ENCODE measurements at regions not wholly inside any gene's neighbourhood (a gene's known extent, or its start where the extent isn't known, plus 50 kb on each side); places are given as distances from the start of the nearest gene placed in this dataset.
"Not testable (repeated sequence)": the region's sequence is repeated elsewhere in the genome, so short reads cannot be mapped to it uniquely, and the experiment has no call there.

DNA sequence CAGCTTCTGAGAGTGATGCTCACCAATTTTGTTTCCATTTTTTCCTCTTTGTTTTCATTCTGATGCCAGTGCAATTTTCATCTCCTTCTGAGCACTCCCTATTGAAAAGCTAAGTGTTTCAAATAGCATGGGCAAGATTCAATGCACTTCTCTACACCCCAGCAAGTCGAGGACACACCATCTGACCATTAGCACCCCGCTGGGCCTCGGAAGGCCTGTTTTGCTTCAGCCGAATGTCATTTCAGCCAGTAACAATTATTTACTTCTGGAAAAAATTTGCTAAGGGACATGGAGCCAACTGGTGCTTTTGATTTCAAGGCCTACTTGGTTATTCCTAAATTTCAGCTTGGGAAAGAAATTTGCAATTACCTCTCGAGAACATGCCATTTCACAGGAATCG lies 392.4 kb downstream of the RNF144A start:
- no peak for DNase-seq

DNA sequence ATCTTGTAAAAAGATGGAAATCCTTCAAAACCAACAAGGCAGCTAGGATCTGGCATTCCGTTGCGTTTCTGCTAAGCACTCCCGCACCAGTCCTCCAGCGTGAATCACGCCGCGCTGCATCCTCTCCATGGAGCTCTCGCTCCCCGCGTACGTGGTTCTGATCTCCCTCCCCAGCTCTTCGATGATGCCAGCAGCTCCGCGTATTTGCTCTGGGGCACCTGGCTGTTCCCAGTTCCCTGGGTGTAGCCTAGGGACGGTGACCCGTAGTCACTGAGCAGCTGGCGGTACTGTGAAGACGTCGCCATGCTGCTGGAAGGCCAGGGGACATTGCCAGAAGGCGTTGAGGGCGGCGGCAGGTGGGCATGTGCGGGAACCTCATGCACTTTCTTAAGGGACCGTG lies 407.5 kb downstream of the RNF144A start:
- no peak for DNase-seq

DNA sequence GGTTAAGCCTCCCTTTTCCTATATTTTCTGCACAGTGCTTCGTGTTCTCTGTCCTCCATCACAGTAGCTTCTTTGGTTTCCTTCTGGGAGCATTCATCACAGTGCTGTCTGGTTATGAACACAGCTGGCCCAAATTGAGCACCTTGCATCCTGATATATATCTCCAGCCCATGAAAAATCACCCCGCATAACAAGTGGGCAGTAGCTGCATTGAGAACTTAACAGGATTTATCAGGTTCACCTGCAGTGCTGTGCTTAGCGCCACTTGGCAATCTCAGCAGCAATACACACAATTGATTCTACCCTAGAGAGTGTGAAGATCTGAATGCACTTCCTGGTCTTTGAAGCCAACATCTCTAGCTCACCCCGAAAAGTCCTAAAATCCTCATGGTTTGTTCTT lies 408.0 kb downstream of the RNF144A start:
- no peak for DNase-seq

DNA sequence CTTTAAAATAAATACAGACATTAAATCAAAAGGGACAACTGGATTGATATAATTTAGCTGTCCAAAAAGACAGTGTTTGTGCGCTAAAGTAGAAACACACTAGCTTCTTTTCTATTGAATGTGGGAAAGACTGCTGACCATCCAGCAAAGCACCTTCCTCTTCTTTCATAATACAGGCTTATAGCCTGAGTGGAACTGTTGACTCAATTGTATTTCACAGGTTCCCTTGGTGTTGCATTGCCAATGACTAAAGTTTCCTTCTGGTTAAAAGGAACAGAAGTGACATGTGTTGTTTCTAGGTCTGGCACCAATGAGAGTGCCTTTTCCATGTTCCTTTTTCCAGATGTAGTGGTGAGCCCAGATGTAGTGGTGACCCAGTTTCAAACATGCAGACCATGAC lies 412.3 kb downstream of the RNF144A start:
- no peak for DNase-seq

DNA sequence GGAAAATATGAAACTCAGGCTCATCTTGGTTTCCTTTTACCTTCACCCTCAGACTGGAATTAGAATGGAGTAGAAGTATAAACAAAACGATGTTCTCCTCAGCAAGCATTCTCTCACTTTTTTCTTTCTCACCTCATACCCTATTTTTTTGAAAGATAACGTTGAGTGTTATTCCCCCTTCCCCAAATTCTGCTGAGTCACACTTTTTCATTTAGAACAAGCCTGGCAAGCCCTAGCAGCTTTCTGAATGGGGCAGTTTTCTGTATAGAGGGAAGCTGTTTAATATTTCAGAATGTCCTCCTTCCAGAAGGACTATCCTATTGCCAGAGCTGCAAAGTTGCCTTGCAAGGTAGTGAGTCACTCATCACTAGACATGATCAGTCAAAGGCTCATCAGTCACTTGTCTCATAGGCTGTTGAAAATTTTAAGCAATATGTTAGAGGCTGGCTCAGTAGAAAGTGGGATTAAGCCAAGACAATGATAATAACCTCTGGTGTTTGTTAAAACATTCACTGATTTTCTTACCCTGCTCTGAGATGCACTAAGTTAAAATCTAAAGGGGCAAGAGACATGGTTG lies 416.1 kb downstream of the RNF144A start:
- DNase-seq, result no peak

DNA sequence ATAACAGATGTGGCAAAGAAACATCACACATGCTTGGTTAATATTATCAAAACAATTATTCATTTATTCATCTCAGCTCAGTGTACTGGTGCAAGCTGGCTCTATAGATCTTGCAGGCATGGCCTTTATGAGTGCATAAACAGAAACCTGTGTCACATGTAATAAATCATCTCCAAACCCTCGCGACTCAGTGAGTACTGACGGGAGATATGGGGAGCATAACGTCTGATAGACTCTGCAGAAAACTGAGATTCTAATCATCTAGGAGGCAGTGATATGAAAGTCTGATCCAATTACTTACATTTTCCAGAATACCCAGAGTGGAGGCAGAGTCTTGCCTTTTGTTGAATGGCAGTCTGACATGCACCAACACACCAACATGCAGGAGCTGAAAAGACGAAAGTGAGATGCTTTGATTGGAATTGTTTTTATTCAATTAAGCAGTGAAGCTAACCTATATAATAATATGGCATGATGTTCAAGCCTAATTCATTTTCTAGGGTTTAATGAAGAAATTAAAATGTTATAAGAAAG lies 416.8 kb downstream of the RNF144A start:
- no peak for DNase-seq

DNA sequence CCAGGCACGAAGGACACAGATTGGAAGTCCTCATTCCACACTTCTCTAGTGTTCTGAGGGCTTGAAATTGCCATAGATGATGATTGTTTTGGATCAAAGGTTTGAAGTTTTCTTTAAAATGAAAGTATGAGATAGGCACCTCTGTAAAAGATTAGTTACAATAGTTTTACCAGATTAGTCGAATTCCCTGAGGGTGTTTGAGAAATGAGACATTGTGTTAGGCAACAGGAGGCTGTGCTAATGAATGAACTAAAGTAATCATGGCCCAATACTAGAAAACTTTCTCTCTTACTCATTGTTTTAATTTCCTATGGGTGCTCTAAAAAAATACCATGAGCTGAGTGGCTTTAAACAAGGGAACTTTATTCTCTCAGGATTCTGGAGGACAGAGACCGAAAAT lies 421.7 kb downstream of the RNF144A start:
- no peak for DNase-seq

DNA sequence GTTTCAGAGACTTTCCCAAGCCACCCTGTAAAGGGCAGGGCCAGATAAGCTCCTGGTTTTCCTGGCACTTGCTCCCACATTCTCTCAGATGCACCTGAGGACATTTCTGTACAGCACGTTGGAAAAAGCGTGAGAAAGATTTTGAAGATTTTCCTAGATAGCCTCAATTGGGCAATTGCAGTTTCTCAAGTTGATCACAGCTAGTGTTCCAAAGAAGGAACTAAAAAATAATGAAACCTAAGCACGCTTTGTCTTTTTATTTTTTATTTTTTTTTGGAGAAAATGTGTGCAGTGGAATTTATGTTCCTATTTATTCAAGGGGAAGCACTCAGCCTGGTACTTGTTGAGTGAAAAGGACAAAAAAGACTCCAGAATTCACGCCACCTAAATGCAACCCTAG lies 429.1 kb downstream of the RNF144A start:
- DNase-seq, result no peak

DNA sequence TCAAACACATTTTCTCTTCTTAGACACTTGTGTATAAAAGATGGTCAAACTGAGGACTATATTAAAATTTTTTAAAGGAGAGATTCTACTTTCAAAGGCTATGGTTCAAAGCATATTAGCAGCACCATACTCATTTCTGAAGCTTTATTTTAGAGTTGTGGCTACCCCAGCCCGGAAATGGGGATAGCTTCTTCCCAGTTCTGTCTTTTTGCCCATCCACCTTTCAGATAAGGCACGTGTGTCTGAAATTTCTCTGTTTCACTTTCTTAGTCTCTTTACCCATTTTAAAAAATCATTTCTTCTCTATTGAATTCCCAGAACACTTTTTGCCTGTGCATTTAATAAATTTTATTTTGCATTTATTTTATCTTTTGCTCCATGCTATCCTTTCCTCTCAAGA lies 431.5 kb downstream of the RNF144A start:
- DNase-seq, result no peak

DNA sequence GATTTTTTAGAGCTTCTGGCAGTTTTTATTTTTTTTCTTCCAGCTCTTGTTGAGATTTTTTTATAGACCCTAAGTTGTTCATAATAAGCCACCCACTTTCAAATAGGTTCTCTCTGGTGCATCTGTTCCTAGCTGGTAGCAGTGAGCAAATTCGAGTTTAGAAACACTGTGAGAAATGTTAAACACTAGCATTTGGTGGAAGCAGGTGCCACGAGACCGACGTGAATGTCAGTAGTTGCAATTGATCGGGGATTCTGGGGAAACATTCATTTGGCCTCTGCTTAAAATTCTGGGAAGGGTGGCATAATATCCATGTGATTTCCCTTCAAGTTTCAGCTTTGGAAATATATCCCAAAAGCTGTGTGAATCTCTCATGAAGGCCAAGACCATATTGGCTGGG lies 435.0 kb downstream of the RNF144A start:
- DNase-seq, result no peak

DNA sequence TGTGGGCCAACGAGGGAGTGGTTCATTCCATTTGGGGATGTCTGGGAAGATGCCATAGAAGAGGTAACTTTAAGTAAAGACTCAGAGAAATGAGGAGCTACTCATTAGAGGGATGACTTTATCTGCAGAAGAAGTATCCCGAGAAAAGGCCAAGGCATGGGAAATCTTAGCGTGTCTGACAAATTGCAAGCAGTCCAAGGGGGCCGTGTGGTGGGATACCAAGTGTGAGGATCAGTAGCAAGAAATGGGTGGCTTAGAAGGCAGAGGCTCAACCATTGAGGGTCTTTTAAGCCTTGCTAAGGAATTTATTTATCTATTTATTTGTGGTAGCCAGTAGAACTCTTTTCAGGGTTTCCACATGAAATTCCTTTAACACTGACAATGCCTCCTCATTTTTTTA lies 436.4 kb downstream of the RNF144A start:
- no peak for DNase-seq

DNA sequence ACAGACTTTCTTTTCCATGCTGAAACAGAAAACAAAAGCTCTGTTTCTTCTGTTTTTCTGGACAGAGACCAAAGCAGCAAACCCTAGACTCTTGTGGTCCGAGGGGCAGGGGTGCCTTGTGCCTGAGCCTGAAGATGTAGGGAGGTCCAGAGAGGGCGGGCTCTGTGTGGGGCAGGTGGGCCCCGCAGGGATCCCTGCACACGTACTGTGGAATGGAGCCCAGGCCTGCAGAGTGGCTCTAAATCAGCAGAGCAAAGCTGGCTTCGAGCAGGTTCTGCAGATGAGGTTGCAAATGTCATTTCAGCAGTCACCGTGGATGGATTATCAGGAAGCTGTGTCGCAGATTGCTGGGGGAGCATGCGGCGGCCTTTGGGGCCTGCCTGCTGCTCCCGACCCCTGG lies 438.6 kb downstream of the RNF144A start:
- DNase-seq, result no peak

DNA sequence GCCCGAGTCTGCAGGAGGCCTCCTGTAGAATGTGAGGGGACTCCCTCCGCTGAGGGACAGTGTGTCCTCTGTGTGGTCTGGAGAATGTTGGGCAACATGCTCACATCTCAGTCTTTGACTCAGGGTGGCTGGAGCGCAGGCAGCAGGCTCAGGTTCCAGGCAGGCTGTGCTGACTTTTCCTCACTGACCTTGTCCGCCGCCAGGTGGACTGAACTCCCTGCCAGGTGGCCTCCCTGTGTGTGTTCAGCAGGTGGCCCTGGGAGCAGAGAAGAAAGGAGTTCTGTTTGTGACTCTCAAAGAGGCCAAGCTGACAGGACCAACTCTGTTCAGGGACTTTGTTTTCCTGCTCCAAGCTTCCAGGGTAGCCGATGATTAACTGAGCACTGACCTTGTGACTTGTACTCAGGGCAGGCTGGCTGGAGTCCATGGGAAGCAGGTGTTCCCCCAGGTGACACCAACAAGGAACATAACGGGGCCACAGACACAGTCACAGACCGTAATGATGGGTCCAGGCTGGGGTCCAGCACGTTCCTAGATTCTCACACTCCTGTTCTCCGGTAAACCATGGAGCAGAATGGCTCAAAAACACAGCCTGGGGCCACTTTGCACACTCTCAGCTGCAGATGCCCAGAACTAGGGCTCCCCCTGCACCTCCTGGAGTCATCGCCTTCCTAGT lies 439.8 kb downstream of the RNF144A start:
- no peak for DNase-seq

DNA sequence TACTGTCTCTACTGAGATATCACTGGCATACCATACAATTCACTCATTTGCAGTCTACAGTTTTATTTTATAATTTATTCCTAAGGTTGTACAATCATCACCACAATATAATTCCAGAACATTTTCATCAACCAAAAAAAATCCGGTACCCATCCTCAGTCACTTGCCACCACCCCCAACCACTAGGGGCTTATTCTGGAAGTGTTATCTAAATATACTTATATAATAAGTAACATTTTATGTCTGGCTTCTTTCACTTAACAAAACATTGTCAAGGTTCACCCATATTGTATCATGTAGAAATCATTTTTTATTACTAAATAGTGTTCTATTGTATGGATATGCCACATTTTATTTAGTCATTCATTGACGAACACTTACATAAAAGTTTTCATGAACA lies 440.8 kb downstream of the RNF144A start:
- no peak for DNase-seq

DNA sequence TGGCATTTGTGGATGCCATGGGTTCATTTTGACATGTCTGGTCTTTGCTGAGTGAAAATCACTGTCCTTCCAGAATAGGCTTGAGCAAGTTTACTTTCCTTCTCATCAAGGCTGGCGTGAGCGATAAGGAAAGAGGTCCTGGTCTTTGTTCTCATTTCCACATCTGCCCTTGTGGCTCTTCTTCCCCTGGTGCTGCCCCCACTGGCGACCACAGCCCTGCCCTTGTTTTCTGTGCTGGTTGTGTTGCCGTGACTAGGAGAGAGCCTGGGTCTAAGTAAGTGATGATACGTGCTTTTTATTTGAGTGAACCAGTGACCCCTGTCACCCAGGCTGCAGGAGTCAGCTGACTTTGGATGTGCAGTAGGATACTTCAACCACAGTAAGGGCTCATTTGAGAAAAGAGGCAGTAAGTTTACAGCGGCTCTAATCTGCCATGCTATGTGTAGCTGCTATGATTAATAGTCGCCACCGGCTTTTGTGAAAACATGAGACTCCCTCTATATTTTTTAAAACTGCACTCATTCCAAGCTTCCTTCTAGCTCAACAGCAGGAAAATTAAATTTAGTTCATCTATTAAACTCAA lies 441.7 kb downstream of the RNF144A start:
- DNase-seq, result no peak

DNA sequence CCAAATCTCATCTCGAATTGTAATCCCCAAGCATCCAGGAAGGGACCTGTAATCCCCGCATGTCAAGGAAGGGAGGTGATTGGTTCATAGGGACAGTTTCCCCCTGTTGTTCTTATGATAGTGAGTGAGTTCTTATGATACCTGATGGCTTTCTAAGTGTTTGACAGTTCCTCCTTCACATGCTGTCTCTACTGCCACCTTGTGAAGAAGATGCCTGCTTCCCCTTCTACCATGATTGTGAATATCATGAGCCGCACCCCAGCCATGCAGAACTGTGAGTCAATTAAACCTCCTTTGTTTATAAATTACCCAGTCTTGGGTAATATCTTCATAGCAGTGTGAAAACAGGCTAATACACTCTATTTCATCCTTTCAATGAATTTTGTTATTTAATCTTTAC lies 446.7 kb downstream of the RNF144A start:
- DNase-seq, result no peak

DNA sequence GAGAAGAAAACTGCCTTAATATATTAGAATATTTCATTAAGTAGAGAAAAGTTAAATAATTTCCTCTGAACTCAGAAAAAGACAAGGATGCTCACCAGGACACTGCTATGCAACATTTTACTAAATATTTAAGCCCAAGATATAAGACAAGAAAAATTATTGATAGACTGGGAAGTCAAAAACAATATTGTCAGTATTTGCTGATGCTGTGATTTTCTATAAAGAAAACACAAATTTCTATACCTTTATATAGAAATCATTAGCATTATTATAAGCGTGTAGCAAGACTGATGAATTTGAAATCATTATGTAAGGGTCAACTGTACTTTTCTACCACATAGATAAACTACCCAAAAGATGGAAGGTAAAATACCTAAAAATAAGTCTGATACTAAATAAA lies 451.0 kb downstream of the RNF144A start:
- no peak for DNase-seq

DNA sequence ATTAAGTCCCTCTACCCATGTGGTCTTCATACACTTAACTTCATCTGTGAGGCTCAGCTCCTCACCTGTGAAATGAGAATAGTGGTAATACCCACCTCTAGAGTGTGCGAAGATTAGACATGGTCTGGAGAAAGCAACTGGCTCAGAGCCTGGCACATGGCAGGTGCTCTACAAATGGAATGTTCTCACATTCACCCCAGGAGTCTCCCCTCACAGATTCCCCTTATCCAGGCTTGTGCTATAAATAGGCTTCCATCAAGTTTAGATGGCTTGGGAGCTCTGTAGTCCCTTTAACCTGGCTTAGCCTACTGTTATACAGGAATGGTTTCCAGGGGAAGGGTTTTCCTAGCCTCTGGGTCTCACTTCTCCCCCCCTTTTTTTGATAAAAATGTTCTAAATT lies 455.9 kb downstream of the RNF144A start:
- no peak for DNase-seq

DNA sequence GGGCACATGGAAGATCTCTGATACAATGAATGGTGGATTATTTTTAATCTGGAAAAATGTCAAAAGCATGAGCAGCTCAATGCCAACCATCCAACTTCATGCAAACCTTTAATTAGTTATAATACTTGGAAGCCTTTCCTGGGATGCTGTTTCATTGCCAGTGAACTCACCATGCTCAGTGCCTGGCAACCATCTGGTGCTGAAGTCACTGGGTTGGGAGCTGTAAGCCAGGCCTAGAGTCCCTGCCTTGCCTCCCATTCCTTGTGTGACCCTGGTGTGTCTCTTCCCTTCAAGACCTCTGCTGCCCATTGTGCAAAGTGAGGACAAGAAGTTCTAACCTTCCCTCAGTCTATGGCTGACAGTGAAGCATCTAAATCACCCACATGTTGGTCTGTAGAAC lies 458.7 kb downstream of the RNF144A start:
- DNase-seq, result no peak

DNA sequence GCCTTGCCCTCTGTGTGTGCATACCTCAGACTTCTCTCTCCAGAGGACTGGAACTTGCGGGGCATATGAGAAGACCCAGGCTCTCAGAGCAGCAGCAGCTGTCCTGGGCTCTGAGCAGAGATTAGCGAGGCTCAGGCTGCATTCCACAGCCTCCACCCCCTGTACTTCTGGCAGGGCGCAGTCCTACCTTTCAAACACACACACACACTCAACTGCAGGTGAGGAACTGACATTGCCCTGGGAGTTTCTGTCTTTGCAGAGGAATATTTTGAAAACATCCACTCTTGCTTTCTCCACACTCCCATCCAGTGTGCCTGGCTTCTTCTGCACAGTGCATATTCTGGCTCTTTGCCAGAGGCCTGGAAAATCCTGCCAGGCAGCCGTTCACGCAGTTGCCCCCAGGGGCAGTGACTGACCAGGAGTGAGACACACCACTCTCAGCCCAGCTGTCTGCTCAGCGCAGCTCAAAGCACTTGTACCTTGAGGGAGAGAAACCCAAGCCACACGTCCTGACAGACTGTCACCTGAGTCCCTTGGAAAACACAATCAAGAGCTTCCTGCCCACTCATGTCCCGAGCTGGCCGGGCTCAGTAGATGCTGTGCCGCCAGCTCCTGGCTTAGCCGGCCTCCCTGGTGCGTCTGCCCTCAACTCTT lies 460.8 kb downstream of the RNF144A start:
- DNase-seq, result no peak

DNA sequence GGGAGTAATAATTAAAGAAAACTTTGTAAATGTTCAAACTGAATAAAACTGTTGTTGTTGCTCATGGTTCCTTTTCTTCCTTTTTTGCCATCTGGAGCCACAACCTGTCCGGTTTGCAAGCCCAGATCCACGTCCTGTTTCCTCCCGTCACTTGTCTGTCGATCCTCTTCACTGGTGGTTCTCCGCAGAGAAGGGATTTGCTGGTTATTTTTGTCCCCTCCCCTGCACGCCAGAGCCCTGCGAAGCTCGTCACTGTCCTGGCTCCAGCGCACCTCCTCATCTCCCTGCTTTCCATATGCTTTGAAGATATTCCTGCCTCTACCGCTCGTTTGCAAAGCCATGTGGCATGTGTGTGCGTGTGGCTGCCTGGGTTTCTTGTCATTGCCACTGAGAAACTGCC lies 461.4 kb downstream of the RNF144A start:
- no peak for DNase-seq

DNA sequence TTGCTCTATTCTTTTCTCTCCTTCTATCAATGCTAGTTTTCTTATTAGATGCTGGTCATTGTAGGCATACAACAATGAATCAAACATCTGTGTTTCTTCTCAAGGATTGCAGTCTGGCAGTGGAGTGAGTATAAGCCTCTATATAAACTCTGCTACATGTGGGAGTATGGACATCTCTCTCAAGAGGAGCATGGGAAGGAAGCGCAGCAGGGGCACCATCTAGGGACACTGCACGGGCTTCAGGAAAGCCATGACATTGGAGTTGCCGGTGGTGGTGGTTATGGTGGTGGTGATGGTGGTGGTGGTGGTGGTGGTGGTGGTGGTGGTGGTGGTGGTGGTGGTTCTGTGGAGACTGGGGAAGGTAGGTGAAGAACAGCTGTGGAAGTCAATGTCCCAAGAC lies 462.6 kb downstream of the RNF144A start:
- DNase-seq, result no peak

DNA sequence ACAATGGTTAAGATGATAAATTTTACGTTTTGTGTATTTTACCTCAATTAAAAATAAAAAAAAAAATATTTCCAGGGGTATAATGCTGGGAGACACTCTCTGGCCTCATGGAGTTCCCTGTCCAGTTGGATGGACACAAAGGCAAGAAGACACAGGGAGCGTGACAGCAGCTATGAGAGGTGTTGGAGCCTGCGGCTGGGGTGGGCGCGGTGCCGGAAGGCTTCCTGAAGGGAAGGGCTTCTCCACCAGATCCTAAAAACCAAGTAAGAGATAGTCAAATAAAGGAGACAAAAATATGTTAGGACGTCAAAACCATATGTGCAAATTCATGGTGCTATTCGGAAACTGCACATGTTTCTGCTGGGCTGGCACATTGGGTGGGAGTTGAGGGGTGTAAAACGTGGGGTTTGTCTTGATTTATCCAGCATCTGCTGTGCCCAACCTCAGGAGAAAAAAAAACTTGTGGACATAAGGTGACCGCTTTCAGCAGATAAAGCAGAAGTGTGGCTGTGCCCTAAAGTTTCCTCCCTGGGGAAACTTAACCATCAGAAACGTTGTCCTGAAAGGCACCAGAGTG lies 467.6 kb downstream of the RNF144A start:
- DNase-seq, result no peak

DNA sequence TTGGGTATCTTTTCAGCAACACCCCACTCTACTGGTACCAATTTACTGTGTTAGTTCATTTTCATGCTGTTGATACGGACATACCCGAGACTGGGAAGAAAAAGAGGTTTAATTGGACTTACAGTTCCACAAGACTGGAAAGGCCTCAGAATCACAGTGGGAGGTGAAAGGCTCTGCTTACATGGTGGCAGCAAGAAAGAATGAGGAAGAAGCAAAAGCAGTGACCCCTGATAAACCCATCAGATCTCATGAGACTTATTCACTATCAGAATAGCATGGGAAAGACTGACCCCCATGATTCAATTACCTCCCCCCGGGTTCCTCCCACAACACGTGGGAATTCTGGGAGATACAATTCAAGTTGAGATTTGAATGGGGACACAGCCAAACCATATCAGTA lies 473.1 kb downstream of the RNF144A start:
- not testable (repeated sequence) for DNase-seq

All from activated CD4-positive, alpha-beta T cell treated with anti-CD3 and anti-CD28 coated beads, Interleukin-2, amount 50 U/mL, for 1 hour (primary cell).